DND-41 (cell line): ENCODE measurements at regions not wholly inside any gene's neighbourhood (a gene's known extent, or its start where the extent isn't known, plus 50 kb on each side); places are given as distances from the start of the nearest gene placed in this dataset.

Experiments used
- ATAC-seq: fragments of 200-7000 bp; cut with Tn5 transposase; 3 replicates; pipeline ENCODE4 v1.9.1; 2021; ENCODE audit warnings: low read depth; ENCODE audit not compliant: insufficient read depth
- DNase-seq: peaks from one replicate; pipeline ENCODE4 v3.0.0-alpha.2; 2020
- H2AFZ ChIP-seq: 2 replicates; pipeline ENCODE4 v1.6.0; 2012; ENCODE audit warnings: low read depth, low read length
- H3K27ac ChIP-seq: 2 replicates; pipeline ENCODE4 v1.5.1; 2012; ENCODE audit warnings: low read length, inconsistent platforms
- H3K27me3 ChIP-seq: fragments of 200-600 bp; sonication (generic); 2 replicates; pipeline ENCODE4 v1.6.0; 2012; ENCODE audit warnings: low read length, mild to moderate bottlenecking, inconsistent platforms; ENCODE audit not compliant: insufficient read depth, poor library complexity
- H3K36me3 ChIP-seq: 2 replicates; pipeline ENCODE4 v1.5.1; 2012; ENCODE audit warnings: low read length, inconsistent platforms; ENCODE audit not compliant: insufficient read depth
- H3K4me1 ChIP-seq: 2 replicates; pipeline ENCODE4 v1.5.1; 2012; ENCODE audit warnings: mild to moderate bottlenecking, low read length; ENCODE audit not compliant: insufficient read depth
- H3K4me2 ChIP-seq: 2 replicates; pipeline ENCODE4 v1.6.0; 2012; ENCODE audit warnings: mild to moderate bottlenecking, moderate library complexity, low read length, inconsistent platforms; ENCODE audit not compliant: insufficient read depth
- H3K4me3 ChIP-seq, 2 experiments: fragments of 200-600 bp in 1 of 2; shearing (Covaris generic) in 1 of 2; 2 replicates each; pipeline ENCODE4 v1.5.1; 2012 to 2016; ENCODE audit warnings: inconsistent platforms in 2 of 2, low read length in 2 of 2, mild to moderate bottlenecking in 2 of 2, low read depth in 1 of 2, moderate library complexity in 1 of 2
- H3K79me2 ChIP-seq: 2 replicates; pipeline ENCODE4 v1.6.0; 2012; ENCODE audit warnings: low read length, inconsistent platforms; ENCODE audit not compliant: insufficient read depth
- H3K9ac ChIP-seq: 2 replicates; pipeline ENCODE4 v1.6.0; 2012; ENCODE audit warnings: low read depth, mild to moderate bottlenecking, inconsistent platforms, low read length, moderate library complexity
- H3K9me3 ChIP-seq: 2 replicates; pipeline ENCODE4 v1.5.1; 2012; ENCODE audit warnings: low read length, moderate library complexity, mild to moderate bottlenecking, inconsistent platforms; ENCODE audit not compliant: insufficient read depth, severe bottlenecking
- H4K20me1 ChIP-seq: 2 replicates; pipeline ENCODE4 v1.6.0; 2012; ENCODE audit warnings: low read length; ENCODE audit not compliant: insufficient read depth
- EZH2 ChIP-seq: IDR thresholded peaks from 3 replicates; pipeline ENCODE4 v1.6.1; 2012; ENCODE audit warnings: borderline replicate concordance, low read depth, mild to moderate bottlenecking, moderate library complexity, low read length, inconsistent platforms; ENCODE audit not compliant: severe bottlenecking
- TF ChIP-seq, protein P1 (sequence below): IDR thresholded peaks from 2 replicates; pipeline ENCODE4 v1.5.1; 2012; ENCODE audit warnings: borderline replicate concordance, low read length, moderate library complexity, mild to moderate bottlenecking; ENCODE audit not compliant: poor library complexity, severe bottlenecking; ENCODE audit errors: extremely low read depth

GRCh38 chr1:8135250-8135649 is 109.1 kb upstream of the ERRFI1 start:
- Histone ChIP-seq H3K9ac (no peak overlapping the region), H3K27me3 (peaks cover 10% of the 10 kb centered on the region), H3K79me2 (no peaks in the 10 kb centered on the region), H3K4me3 (no peak overlapping the region), H3K27ac (no peak overlapping the region), H3K36me3 (no peaks in the 10 kb centered on the region), H4K20me1 (no peaks in the 10 kb centered on the region), H3K4me1 (no peaks in the 10 kb centered on the region), H2AFZ (no peak overlapping the region), H3K4me2 (no peak overlapping the region), H3K9me3 (no peaks in the 10 kb centered on the region)
- no peak for TF ChIP-seq EZH2
- TF ChIP-seq, protein P1, sequence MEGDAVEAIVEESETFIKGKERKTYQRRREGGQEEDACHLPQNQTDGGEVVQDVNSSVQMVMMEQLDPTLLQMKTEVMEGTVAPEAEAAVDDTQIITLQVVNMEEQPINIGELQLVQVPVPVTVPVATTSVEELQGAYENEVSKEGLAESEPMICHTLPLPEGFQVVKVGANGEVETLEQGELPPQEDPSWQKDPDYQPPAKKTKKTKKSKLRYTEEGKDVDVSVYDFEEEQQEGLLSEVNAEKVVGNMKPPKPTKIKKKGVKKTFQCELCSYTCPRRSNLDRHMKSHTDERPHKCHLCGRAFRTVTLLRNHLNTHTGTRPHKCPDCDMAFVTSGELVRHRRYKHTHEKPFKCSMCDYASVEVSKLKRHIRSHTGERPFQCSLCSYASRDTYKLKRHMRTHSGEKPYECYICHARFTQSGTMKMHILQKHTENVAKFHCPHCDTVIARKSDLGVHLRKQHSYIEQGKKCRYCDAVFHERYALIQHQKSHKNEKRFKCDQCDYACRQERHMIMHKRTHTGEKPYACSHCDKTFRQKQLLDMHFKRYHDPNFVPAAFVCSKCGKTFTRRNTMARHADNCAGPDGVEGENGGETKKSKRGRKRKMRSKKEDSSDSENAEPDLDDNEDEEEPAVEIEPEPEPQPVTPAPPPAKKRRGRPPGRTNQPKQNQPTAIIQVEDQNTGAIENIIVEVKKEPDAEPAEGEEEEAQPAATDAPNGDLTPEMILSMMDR, result no peak
- ATAC-seq (no peak), DNase-seq (no peak)

DNA sequence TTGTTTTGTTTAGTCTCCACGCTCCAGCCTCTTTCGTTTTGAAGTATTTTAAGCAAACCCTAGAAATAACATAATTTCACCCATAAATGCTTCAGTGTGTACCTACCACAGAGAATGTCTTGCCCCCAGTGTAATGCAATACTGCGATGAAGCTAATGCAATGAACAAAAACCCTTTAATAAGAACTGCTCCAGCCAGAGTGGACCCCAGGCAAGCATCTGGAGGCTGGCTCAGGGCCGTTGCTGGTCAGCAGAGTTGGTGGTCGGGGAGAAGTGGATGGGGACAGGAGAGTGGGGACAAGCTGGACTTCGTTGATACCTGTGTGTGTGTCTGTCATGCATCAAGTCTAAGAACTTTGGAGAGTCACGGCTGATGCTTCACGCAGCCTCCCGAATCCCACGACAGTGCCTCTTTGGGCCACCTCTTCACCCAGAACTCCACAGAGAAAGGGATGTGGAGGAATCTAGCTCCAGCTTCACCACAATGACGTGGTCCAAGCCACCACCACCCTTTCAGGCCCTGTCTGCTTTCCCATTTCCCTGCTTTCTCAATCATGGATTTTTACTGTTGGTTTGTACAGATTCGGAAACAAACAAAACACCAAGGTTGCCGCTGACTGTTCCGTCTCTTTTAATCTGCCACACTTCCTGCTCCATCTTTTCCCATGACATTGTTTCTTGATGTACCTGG is 108.6 kb upstream of the ERRFI1 start:
- no peaks in the 10 kb centered on the region for H3K4me1 ChIP-seq

GRCh38 chr1:8133657-8134430 is 107.7 kb upstream of the ERRFI1 start:
- no peaks in the 10 kb centered on the region for H3K9me3 ChIP-seq
- H3K4me3 ChIP-seq, result no peak overlapping the region
- peaks cover 10% of the 10 kb centered on the region for H3K27me3 ChIP-seq
- no peak overlapping the region for H3K4me2 ChIP-seq
- no peaks in the 10 kb centered on the region for H3K79me2 ChIP-seq
- ATAC-seq (no peak), DNase-seq (no peak)
- no peak overlapping the region for H3K27ac ChIP-seq
- no peaks in the 10 kb centered on the region for H4K20me1 ChIP-seq
- H3K36me3 ChIP-seq, result no peaks in the 10 kb centered on the region
- no peak overlapping the region for H3K9ac ChIP-seq
- TF ChIP-seq EZH2, result no peak
- TF ChIP-seq, protein P1, result no peak
- no peak overlapping the region for H2AFZ ChIP-seq
- H3K4me1 ChIP-seq, result no peaks in the 10 kb centered on the region

More for the DNA sequence above, 108.6 kb upstream of the ERRFI1 start:
- no peaks in the 10 kb centered on the region for H4K20me1 ChIP-seq
- no peak overlapping the region for H3K4me2 ChIP-seq
- TF ChIP-seq, protein P1, result no peak
- no peak for TF ChIP-seq EZH2
- no peaks in the 10 kb centered on the region for H3K9me3 ChIP-seq
- DNase-seq (no peak), ATAC-seq (no peak)
- no peaks in the 10 kb centered on the region for H3K36me3 ChIP-seq
- peaks cover 10% of the 10 kb centered on the region for H3K27me3 ChIP-seq
- no peak overlapping the region for H3K4me3 ChIP-seq
- H2AFZ ChIP-seq, result no peak overlapping the region
- no peak overlapping the region for H3K9ac ChIP-seq
- H3K27ac ChIP-seq, result no peak overlapping the region
- H3K79me2 ChIP-seq, result no peaks in the 10 kb centered on the region
